Fibroblast of peridontal ligament (primary cell): ENCODE measurements at regions not wholly inside any gene's neighbourhood (a gene's known extent, or its start where the extent isn't known, plus 50 kb on each side); places are given as distances from the start of the nearest gene placed in this dataset.

Experiments used
- DNase-seq: peaks from one replicate; pipeline ENCODE4 v3.0.0-alpha.2; 2010; ENCODE audit errors: extremely low read depth

GRCh38 chrX:148363471-148364235, 136.8 kb upstream of the AFF2 start:
- no peak for DNase-seq

GRCh38 chrX:148365233-148365632, 135.2 kb upstream of the AFF2 start:
- no peak for DNase-seq

GRCh38 chrX:148371291-148371690, 129.1 kb upstream of the AFF2 start:
- no peak for DNase-seq

- no peak for DNase-seq
Observed at GRCh38 chrX:148372925-148373324, 127.5 kb upstream of the AFF2 start.

- DNase-seq, result no peak
Observed at GRCh38 chrX:148376342-148376741, 124.1 kb upstream of the AFF2 start.

- DNase-seq, result no peak
Observed at GRCh38 chrX:148380107-148380506, 120.3 kb upstream of the AFF2 start.

GRCh38 chrX:148380650-148381561, 119.5 kb upstream of the AFF2 start:
- DNase-seq, result no peak

- no peak for DNase-seq
Observed at GRCh38 chrX:148381603-148382002, 118.8 kb upstream of the AFF2 start.

GRCh38 chrX:148382983-148383382, 117.4 kb upstream of the AFF2 start:
- no peak for DNase-seq

- no peak for DNase-seq
Observed at GRCh38 chrX:148385471-148385870, 114.9 kb upstream of the AFF2 start.

GRCh38 chrX:148389629-148390028, 110.8 kb upstream of the AFF2 start:
- DNase-seq, result no peak

- no peak for DNase-seq
Observed at GRCh38 chrX:148412006-148412405, 88.4 kb upstream of the AFF2 start.

- DNase-seq, result no peak
Observed at GRCh38 chrX:148416142-148416541, 84.3 kb upstream of the AFF2 start.

GRCh38 chrX:148416931-148417330, 83.5 kb upstream of the AFF2 start:
- DNase-seq, result peak; percentile 15

GRCh38 chrX:148417934-148418333, 82.5 kb upstream of the AFF2 start:
- DNase-seq, result peak; percentile 34

- DNase-seq, result peak; percentile 35
Observed at GRCh38 chrX:148422526-148422925, 77.9 kb upstream of the AFF2 start.

GRCh38 chrX:148424570-148424969, 75.8 kb upstream of the AFF2 start:
- no peak for DNase-seq

GRCh38 chrX:148426467-148426866, 74.0 kb upstream of the AFF2 start:
- DNase-seq, result no peak

- no peak for DNase-seq
Observed at GRCh38 chrX:148441387-148441786, 59.0 kb upstream of the AFF2 start.

GRCh38 chrX:148443216-148443615, 57.2 kb upstream of the AFF2 start:
- no peak for DNase-seq

- DNase-seq, result no peak
Observed at GRCh38 chrX:148448686-148449085, 51.7 kb upstream of the AFF2 start.
